NB4 (cell line): ENCODE measurements at regions not wholly inside any gene's neighbourhood (a gene's known extent, or its start where the extent isn't known, plus 50 kb on each side); places are given as distances from the start of the nearest gene placed in this dataset.

Experiments used
- DNase-seq: peaks from one replicate; pipeline ENCODE4 v3.0.0; 2010; ENCODE audit warnings: low read depth
- H3K4me3 ChIP-seq: one replicate; pipeline ENCODE4 v1.5.1; 2011; ENCODE audit warnings: mild to moderate bottlenecking, low read depth, low read length, moderate library complexity
- CTCF ChIP-seq: IDR thresholded peaks from one replicate; pipeline ENCODE4 v1.5.1; 2012; ENCODE audit warnings: low read depth, low read length
- MAX ChIP-seq: IDR thresholded peaks from 2 replicates; pipeline ENCODE4 v1.6.1; 2011; ENCODE audit warnings: low read depth, low read length
- MYC ChIP-seq: IDR thresholded peaks from 2 replicates; pipeline ENCODE4 v1.6.1; 2011; ENCODE audit warnings: low read depth, low read length
- POLR2A ChIP-seq: IDR thresholded peaks from 2 replicates; pipeline ENCODE4 v1.6.1; 2011; ENCODE audit warnings: mild to moderate bottlenecking; ENCODE audit not compliant: insufficient read length; ENCODE audit errors: extremely low read depth

GRCh38 chr15:35722501-35722900 is 176.5 kb upstream of the DPH6 start:
- TF ChIP-seq POLR2A, result no peak
- no peak for TF ChIP-seq MAX
- no peak for TF ChIP-seq MYC
- TF ChIP-seq CTCF, result no peak
- no peak for DNase-seq
- no peak overlapping the region for H3K4me3 ChIP-seq

- no peak overlapping the region for H3K4me3 ChIP-seq
- no peak for DNase-seq
- TF ChIP-seq POLR2A (no peak), CTCF (no peak), MAX (no peak), MYC (no peak)
Observed at GRCh38 chr15:35723120-35723847, 177.3 kb upstream of the DPH6 start.

- no peak overlapping the region for H3K4me3 ChIP-seq
- TF ChIP-seq MAX, result no peak
- TF ChIP-seq CTCF, result no peak
- TF ChIP-seq POLR2A, result no peak
- TF ChIP-seq MYC, result no peak
- DNase-seq, result no peak
Observed at GRCh38 chr15:35723852-35724251, 177.9 kb upstream of the DPH6 start.

GRCh38 chr15:35724626-35725025 is 178.7 kb upstream of the DPH6 start:
- no peak for DNase-seq
- no peak overlapping the region for H3K4me3 ChIP-seq
- TF ChIP-seq MYC (no peak), POLR2A (no peak), MAX (no peak), CTCF (no peak)

GRCh38 chr15:35725353-35725752 is 179.4 kb upstream of the DPH6 start:
- H3K4me3 ChIP-seq, result no peak overlapping the region
- TF ChIP-seq POLR2A, result no peak
- no peak for TF ChIP-seq MAX
- no peak for TF ChIP-seq MYC
- TF ChIP-seq CTCF, result no peak
- no peak for DNase-seq
